Fibroblast of lung (primary cell): ENCODE measurements at regions not wholly inside any gene's neighbourhood (a gene's known extent, or its start where the extent isn't known, plus 50 kb on each side); places are given as distances from the start of the nearest gene placed in this dataset.

Source experiments
- EZH2 ChIP-seq: IDR thresholded peaks from 2 replicates; pipeline ENCODE4 v1.5.1; 2012; ENCODE audit warnings: low read length, control low read depth, mild to moderate bottlenecking; ENCODE audit errors: missing control alignments
- TF ChIP-seq, protein P1 (sequence below), 2 donors: IDR thresholded peaks in 1 of 2; conservative IDR thresholded peaks in 1 of 2; 1 replicate in 1 of 2; 2 replicates in 1 of 2; pipeline ENCODE4 v1.5.1; 2011 to 2012; ENCODE audit warnings: low read length in 2 of 2, control low read depth in 1 of 2, inconsistent platforms in 1 of 2, low read depth in 1 of 2, mild to moderate bottlenecking in 1 of 2

DNA sequence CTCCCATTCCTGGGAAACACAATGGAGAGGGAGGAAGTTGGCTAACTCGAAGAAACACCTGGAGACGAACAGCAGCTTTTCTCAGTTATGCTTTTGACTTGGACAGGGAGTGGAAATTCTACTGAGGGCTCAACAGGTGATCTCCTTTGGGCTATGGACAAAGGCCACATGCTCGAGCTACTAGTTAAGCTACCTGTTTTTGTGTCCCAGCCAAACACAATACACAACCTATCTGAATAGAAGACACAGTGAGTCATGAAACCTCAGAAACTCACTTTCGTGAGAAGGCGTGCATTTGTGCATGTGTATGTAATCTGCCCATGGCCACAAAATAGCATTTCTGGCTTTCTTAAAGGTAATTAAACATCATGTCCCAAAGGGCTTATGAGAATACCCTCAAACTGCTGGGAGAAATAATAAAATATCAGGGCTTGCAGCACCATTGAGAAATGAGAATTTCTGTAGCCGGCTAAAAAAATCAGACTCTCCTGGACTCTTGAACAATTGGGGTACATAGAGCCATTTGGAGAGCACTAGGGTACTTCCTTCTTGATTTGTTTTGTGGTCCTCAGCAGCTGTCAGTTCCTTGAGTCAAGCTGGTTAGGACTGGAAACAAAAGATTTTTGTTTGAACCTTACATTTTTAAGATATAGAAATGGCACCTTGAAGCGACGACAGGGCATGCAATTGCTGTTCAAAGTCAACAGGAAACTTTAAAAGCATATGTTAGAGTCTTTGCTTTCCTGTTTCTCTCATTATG, 85.5 kb upstream of the PTHLH start:
- TF ChIP-seq, protein P1, sequence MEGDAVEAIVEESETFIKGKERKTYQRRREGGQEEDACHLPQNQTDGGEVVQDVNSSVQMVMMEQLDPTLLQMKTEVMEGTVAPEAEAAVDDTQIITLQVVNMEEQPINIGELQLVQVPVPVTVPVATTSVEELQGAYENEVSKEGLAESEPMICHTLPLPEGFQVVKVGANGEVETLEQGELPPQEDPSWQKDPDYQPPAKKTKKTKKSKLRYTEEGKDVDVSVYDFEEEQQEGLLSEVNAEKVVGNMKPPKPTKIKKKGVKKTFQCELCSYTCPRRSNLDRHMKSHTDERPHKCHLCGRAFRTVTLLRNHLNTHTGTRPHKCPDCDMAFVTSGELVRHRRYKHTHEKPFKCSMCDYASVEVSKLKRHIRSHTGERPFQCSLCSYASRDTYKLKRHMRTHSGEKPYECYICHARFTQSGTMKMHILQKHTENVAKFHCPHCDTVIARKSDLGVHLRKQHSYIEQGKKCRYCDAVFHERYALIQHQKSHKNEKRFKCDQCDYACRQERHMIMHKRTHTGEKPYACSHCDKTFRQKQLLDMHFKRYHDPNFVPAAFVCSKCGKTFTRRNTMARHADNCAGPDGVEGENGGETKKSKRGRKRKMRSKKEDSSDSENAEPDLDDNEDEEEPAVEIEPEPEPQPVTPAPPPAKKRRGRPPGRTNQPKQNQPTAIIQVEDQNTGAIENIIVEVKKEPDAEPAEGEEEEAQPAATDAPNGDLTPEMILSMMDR (conservative IDR thresholded peaks at IDR 0.05 in 1 of 2, IDR thresholded peaks at IDR 0.05 in 1 of 2; ENCODE audit: low read depth in 1 of 2, low read length in 2 of 2): no peak
- no peak for TF ChIP-seq EZH2
